GM19351 (cell line): ENCODE measurements at regions not wholly inside any gene's neighbourhood (a gene's known extent, or its start where the extent isn't known, plus 50 kb on each side); places are given as distances from the start of the nearest gene placed in this dataset.
"Not testable (repeated sequence)": the region's sequence is repeated elsewhere in the genome, so short reads cannot be mapped to it uniquely, and the experiment has no call there.

Source experiments
- ATAC-seq: cut with Tn5 transposase; IDR thresholded peaks from one replicate; pipeline ENCODE4 v1.9.1; 2021; ENCODE audit warnings: mild to moderate bottlenecking, moderate library complexity; ENCODE audit not compliant: unreplicated experiment

DNA sequence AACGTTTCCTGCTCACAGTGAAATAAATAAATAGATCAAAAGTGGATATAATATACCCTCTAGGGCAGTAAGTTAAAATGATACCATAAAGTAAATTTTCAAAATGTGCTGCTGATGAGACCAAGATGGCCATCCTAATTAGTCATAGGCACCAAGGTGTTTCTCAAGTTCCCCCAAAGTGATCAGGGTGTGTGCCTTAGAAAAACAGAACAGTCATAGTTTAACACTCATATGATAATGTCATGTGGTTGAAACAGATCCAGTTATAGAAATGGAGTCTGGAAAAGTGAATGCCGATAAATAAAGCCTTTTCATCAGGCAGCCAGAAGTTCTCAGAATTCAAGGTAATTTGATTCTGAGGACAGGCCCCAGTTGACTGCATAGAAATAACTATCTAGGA lies 161.5 kb upstream of the CDKN2B start:
- ATAC-seq: no peak

DNA sequence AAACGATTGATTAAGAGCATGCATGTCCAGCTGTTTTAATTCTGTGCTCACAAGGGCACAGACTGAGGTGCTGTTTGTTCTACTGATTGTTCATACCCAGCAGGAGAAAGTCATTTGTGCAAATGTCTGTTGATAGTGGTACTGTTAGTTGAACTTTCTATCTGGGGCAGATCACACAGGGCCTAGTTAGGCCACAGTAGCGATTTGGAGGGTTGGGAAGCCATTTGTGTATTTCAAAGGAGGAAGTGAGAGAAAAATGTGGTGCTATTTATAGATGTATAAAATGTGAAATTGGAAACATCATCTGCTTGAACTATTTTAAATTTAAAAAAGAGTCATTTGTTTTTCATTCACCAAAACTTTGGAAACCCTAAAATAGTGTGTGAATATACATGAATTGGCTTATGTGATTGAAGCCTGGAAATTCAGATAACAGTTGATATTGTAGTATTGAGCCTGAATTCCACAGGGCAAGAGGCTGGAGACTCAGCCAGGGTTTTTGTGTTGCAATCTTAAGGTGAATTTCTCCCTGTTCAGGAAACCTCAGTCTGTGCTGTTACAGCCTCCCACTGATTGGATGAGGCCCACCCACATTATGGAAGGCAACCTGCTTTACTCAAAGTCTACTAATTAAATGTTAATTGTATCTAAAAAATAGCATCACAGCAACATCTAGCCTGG lies 162.0 kb upstream of the CDKN2B start:
- ATAC-seq: peak; percentile 76

DNA sequence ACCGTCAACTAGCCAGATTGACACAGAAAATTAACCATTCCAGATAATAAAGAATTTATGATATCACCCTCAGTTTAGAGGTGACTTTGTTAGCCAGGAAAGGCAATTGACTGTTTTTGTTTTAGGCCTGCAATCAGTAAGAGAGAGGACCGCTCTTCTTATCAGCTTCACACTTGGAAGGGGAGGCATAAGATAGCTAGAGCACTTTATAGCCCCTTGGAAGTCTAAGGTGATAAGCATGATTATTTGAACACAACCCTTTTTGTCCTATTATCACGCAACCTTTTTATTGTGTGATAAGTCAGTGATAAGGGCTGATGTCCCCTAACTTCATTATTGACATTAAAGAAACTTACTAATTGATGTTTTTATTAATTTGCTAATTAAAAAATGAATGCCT lies 162.6 kb upstream of the CDKN2B start:
- ATAC-seq: no peak

DNA sequence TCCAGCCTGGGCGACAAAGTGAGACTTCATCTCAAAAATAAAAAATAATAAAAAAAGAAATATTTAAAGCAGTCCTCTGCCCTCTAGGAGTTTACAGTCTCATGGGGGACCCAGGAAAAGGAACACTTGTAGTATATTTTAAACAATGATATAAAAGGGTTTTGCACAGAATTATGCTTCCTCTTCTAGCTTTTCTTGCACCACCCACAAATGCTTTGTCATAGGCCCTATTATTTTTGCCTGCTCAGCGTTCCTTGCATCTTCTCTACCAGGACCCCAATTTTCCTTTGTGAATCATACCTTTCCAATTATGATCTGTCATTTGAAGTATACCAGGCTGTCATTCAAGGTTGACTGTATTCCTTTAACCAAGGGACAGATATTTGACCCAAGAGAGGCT lies 164.8 kb upstream of the CDKN2B start:
- ATAC-seq: no peak

DNA sequence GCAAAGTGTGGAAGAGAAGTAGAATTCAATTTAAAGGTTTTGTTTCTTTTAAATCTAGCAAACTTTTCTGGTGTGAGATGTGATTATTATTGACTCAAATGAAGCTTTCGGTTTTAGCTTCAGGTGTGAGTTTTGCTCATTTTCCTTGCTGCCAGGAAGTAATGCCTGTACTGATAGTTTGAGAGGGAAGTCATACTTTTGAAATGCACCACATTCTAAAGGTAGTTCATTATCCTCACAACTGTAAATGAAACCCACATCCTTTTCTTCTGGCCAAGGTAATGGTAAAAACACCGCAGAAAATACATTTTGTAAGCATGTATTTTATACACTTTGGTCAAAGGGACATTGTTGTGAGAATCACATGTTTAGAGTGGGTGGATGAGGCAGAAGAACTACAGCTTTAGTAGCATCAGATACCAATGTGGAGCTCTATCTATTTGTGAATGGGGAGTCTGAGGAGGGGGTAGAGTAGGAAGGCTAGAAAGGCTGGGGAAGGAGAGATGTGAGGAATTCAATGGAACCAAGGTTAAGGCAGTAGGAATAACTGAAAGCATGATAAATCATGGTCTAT lies 167.0 kb upstream of the CDKN2B start:
- peak; percentile 73 for ATAC-seq

DNA sequence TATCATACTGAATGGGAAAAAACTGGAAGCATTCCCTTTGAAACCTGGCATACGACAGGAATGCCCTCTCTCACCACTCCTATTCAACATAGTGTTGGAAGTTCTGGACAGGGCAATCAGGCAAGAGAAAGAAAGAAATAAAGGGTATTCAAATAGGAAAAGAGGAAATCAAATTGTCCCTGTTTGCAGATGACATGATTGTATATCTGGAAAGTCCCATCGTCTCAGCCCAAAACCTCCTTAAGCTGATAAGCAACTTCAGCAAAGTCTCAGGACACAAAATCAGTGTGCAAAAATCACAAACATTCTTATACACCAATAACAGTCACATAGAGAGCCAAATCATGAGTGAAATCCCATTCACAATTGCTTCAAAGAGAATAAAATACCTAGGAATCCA lies 171.9 kb upstream of the CDKN2B start:
- ATAC-seq: not testable (repeated sequence)

DNA sequence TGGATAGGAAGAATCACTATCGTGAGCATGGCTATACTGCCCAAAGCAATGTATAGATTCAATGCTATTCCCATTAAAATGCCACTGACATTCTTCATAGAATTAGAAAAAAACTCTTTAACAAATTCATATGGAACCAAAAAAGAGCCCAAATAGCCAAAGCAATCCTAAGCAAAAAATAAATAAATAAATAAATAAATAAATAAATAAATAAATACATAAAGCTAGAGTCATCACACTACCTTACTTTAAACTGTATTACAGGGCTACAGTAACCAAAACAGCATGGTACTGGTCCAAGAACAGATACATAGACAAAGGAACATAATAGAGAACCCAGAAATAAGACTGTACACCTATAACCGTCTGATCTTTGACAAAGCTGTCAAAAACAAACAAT lies 180.4 kb upstream of the CDKN2B start:
- no peak for ATAC-seq

DNA sequence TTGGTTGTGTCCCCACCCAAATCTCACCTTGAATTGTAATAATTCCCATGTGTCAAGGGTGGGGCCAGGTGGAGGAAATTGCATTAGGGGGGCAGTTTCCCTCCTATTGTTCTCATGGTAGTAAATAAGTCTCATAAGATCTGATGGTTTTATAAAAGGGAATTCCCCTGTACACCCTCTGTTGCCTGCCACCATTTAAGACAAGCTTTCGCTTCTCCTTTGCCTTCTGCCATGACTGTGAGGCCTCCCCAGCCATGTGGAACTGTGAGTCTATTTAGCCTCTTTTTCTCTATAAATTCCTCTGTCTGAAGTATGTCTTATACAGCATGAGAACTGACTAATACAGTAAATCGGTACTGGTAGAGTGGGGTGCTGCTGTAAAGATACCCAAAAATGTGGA lies 187.9 kb upstream of the CDKN2B start:
- peak; percentile 99 for ATAC-seq

DNA sequence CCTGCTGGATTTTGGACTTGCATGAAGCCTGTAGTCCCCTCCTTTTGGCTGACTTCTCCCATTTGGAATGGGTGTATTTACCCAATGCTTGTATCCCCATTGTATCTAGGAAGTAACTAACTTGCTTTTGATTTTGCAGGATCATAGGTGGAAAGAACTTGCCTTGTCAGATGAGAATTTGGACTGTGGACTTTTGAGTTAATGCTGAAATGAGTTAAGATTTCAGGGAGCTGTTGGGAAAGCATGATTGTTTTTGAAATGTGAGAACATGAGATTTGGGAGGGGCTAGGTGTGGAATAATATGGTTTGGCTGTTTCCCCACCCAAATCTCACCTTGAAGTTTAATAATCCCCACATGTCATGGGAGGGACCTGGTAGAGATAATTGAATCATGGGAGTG lies 189.6 kb upstream of the CDKN2B start:
- ATAC-seq: no peak

DNA sequence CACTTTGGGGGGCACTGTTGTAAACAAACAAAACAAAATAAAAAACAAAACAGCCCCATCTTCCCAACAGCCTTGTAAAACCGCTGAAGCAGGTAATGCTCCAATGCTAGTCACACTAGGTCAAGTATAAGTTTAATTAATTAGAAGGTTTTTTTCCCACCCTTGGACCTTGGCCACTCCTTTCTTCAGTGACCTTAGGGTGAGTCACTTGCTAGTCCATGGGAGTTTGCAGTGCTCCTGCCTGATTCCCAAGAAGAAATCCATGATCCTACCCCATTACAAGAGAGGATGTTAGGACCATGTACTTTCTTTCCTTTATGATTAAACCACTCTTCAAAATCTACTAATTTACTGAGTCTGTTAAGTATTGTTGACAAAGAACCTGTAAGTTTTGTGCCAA lies 192.2 kb upstream of the CDKN2B start:
- no peak for ATAC-seq

DNA sequence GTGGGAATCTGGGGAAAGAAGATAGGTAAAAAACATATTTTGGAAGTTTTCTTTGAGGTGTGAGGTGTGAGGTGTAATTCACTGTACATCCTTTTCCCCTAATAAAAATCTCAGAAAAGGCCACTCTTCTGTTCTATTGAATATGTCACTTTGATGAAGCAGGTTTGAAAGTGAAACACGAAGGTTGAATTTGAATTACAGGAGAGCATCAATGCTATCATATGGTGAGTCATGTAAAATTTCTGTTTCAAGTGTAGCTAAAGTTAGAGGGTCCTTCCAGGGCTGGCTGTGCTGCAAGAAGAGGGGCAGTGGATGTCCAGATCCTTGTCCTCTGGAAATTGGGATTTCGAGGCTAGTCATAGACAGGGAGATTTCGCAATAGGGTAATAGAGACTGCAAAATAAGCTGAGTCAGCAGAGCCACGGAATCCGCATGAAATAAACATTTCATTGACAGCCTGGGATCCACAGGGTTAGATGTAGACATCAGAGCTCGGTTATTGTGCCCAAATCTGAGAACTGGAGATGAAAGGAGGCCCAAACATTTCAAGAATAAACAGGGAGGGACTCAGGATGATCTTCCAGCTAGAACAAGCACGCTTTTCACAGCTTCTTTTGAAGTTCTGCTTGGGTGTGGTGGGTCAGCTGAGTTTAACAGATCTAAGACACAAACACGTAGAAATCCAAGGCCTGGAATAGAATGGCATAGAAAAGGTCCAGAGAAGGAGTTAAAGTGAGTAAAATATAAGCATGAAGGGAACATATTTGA lies 194.4 kb upstream of the CDKN2B start:
- no peak for ATAC-seq

DNA sequence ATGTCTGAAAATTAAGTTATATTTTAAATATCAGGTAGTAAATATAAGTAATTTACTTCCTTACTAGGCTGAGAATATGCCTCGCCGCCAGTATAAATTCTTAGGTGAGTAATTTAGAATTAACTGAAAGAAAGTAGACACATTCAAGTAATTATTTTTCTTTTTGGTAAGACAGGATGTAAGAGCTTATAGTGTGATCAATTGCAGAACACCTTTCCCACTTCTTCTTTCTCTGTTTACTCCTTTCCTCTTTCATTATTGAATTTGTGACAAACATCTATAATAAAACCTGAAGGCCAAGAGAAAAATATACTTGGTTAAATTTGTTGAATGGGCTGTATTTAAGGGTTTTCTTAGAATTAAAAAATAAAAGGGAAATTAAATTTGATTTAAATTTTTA lies 195.1 kb upstream of the CDKN2B start:
- ATAC-seq: no peak

DNA sequence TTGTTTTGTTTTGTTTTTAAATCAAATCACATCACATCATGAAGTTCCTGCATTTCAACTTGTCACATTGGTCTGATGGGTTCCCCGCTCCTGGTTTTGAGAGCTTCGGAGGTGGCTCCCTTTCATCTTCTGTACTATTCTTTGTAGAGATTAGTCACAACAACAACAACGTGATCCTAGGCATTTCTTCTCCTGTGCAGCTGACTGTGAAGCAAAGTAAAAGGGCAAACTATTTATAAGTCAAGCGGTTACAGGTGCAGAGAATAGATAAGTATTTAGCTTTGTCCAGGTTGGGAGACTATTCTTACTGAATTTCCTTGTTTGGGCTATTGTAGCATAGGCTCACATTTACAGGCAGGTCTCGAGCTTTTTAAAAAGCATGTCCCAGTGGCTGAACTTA lies 197.7 kb upstream of the CDKN2B start:
- no peak for ATAC-seq

DNA sequence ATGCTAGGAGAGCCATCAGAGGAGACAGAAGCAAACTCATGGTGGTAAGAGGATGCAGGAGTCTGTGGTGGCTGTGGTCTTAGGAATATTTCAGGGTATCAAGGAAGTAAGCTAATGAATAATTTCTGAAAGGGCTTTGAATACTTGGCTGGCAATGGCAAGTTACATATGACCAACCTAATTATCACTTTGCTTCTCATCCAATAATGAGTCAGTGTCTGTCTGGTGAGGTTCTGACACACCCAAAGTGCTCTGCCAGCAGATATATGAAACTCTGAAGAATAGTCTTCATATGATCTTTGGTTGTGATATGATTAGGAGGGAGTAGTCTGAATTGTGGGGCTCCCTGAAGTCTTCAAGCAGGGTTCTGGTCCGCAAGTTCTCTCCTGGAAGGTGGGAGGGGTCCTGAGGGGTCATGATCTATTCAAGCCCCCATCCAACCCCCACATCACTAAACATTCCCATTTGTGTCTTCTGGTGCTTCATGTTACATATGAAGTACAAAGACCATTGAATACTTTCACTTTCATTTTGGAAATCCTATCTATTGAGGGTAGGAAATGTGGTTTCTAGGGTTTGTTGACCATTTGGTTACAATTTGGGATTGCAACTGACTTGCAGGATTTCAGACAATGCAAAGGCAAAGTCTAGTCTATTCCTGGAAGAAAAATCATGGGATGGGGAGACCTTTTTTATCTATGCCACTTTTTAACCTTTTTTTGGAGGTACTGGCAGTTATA lies 199.9 kb upstream of the CDKN2B start:
- ATAC-seq: peak; percentile 69

DNA sequence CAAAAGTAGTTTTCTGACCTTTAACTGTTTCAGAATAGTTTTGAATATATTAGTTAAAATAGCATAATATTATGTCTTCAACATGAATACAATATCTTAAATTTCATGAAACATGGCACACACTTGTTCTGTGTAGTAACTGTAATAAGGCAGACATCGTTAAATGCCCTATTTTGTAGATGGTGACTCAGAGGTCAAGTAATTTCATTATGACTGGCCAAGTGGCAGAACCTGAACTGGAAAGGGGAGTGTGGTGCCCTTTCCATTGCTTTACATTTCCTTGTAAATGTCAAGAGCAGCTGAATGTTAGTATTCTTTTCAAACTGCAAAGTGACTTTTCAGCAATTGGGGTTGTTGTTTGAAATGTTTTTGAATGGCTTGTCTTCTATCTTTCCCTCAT lies 201.2 kb upstream of the CDKN2B start:
- ATAC-seq: no peak

DNA sequence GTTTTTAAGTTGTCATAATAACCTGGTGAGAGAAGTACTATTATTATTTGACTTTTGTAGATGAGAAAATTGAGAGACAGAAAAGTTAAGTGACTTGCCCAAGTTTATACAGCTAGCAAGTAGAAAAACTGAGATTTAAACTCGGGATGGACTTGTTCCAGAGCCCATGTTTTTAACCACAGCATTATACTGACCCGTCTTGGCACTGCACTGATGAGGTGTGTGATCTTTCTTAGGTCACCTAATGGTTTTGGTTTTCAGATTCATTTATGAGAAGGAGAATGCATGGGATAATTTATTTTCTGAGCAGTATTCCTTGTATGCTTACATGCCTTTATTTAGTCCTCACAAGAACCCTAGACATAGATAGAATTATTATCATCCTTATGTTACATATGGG lies 201.8 kb upstream of the CDKN2B start:
- no peak for ATAC-seq

DNA sequence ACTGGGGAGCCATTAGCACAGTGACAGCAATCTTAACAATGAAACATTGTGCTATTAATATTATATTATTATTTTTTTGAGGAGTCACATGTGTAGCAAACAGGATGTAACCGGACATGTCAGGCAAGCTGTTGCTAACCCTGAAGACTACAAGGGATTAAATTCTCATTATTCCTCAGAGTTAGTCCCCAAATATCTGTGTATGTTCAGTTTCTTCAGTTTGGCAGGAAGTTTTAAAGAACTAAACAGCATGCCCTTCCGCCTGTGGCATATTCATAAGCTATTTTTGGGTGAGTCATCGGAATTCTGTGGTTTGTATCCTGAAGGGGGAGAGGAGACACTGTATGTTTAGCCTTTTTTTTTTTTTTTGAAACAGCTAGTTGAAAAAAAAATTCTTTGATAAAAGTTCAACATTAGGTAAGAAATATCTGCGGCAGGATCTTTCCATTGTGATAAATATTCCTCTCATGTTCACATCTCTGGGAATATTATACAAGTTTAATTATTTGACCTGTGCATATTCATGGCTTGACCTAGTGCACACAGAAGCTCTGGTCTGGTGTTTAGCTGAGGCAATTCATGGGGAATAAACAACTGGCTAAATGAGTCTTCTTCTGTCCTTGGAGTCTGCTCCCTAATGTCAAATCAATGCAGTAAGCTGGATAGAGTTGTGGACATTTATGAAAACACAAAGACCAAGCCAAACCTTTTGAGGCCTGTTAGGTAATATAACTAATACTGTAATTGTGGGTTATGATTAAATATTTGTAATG lies 202.7 kb upstream of the CDKN2B start:
- no peak for ATAC-seq

DNA sequence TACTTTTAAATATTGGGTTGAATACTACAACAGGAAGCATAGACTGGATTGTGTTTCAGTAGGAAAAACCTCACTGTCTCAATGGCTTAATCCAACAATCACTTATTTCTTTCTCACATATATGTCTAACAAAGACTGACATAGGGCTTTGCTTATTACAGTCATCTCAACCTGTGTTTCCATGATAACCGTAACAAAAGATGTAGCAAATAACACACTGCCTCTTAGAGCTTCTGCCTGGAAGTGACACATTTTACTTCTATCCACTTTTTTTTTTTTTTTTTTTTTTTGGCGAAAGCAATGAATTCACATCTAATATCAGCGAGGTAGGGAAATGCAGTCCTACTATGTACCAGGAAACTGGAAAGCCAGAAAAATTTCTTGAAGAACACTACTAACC lies 204.9 kb upstream of the CDKN2B start:
- ATAC-seq: no peak

DNA sequence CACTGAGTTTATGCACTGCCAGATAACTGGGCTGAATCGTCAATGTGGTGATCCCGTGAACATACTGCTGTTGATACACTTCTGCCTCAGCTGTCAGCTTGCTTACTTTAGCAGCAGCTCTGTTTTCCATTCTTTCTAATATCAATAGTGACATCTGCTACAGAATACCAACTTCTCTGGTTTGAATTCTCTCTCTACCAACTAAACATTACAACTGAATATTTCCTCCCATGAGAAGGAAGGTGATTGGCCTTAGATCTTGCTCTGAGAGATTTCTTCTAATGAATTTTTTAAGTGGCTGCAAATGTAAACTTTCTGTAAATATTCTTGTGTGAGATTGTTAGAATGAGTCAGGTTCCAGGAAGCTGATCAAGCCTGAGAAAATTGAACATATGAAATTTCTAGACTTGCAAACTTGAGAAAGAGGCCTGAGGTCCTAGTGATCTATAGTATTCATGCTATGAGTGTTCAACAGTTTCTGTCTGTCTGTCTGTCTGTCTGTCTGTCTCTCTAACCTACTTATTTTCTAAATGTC lies 205.5 kb upstream of the CDKN2B start:
- ATAC-seq: no peak

DNA sequence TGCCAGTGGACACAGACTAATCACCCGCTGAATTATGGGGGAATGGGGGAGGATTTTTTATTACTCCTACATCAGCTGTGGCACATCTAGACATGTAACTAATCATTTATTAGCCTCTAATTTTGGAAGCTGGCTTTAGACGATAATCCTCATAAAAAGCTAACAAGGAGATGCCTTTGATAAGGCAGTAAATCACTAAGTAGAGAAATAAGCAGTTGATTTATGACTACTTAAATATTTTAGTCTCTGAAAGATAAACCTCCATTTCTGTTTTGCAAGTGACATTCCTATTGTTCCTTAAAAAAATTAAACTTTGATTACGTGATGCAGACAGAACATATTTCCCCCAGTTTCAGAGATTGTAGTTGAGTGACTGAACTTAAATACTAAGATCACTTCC lies 206.4 kb upstream of the CDKN2B start:
- ATAC-seq: no peak

DNA sequence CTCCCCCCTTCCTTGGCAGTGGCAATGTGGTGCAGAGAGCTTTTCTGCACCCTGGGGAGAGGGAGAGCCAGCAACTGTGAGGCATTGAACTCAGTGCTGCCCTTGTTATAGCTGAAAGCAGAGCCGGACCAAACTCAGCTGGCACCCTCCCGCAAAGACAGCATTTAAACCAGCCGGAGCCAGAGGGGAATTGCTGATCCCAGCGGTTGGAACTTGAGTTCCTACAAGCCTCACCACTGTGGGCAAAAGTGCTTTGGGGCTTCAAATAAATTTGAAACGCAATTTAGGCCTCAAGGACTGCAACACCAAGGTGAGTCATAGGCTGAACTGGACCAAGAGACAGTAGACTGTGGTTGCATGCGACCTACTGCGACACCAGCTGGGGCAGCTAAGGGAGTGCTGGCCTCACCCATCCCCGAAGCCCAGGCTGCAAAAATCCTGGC lies 207.6 kb upstream of the CDKN2B start:
- ATAC-seq: no peak
